GM12878 (cell line): ENCODE measurements at regions not wholly inside any gene's neighbourhood (a gene's known extent, or its start where the extent isn't known, plus 50 kb on each side); places are given as distances from the start of the nearest gene placed in this dataset.

Experiments used
- ATAC-seq: fragments of 200-7000 bp; cut with Tn5 transposase; 3 replicates; pipeline ENCODE4 v1.9.1; 2020; ENCODE audit warnings: mild to moderate bottlenecking, moderate library complexity
- BruUV-seq: library from RNA; stranded (reverse); fragments of 400-500 nt; replicated peaks from 2 replicates; lab custom pipeline; 2021; lab: Mats Ljungman, UMichigan
- CTCF ChIA-PET: fragments of 300-600 bp; sonication (Branson Sonifier 250); formaldehyde crosslinking; extraction: SDS; loops from one replicate; lab custom pipeline; 2021; ENCODE audit warnings: inconsistent platforms; lab: Yijun Ruan, JAX
- POLR2A ChIA-PET: fragments of 350-600 bp; formaldehyde crosslinking; extraction: SDS; loops from one replicate; lab custom pipeline; 2021; ENCODE audit warnings: inconsistent platforms; lab: Charles Lee
- RAD21 ChIA-PET: fragments of 300-600 bp; sonication (Branson Sonifier 250); formaldehyde crosslinking; loops from one replicate; lab custom pipeline; 2023; ENCODE audit warnings: antibody characterized with exemption; ENCODE audit not compliant: unreplicated experiment; lab: Charles Lee
- SMC1A ChIA-PET: fragments of 300-600 bp; sonication (Branson Sonifier 250); formaldehyde crosslinking; loops from one replicate; lab custom pipeline; 2023; ENCODE audit not compliant: unreplicated experiment, uncharacterized antibody; lab: Charles Lee
- DNase-seq: peaks from one replicate; pipeline ENCODE4 v3.0.0-alpha.2; 2011; ENCODE audit warnings: low read depth, low spot score
- FAIRE-seq: peaks from 3 replicates; lab custom pipeline; 2011; peaks lifted over from hg19 to GRCh38; lab: Jason Lieb, UNC
- H2AFZ ChIP-seq: 2 replicates; pipeline ENCODE4 v1.6.0; 2011; ENCODE audit warnings: low read depth, low read length, control low read depth; ENCODE audit not compliant: control insufficient read depth
- H3K27ac ChIP-seq: 2 replicates; pipeline ENCODE4 v1.5.1; 2011; ENCODE audit warnings: control low read depth; ENCODE audit not compliant: control insufficient read depth, insufficient read depth
- H3K27me3 ChIP-seq, 2 experiments: replicated peaks in 1 of 2; 2 replicates each; pipeline versions ENCODE4 v1.6.0 to v1.6.1; 2011; ENCODE audit warnings: low read length in 1 of 2; ENCODE audit not compliant: control insufficient read depth in 2 of 2, insufficient read depth in 2 of 2
- H3K36me3 ChIP-seq, 2 experiments: 2 replicates each; pipeline ENCODE4 v1.5.1; 2011; ENCODE audit warnings: low read length in 1 of 2; ENCODE audit not compliant: control insufficient read depth in 2 of 2, insufficient read depth in 2 of 2
- H3K4me1 ChIP-seq: 2 replicates; pipeline ENCODE4 v1.6.1; 2011; ENCODE audit warnings: mild to moderate bottlenecking, low read length, moderate library complexity, mixed read lengths; ENCODE audit not compliant: control insufficient read depth, insufficient read depth
- H3K4me2 ChIP-seq: 2 replicates; pipeline ENCODE4 v1.6.0; 2011; ENCODE audit warnings: control low read depth; ENCODE audit not compliant: control insufficient read depth, insufficient read depth
- H3K4me3 ChIP-seq: fragments of 200-600 bp; sonication (generic); 2 replicates; pipeline ENCODE4 v1.5.1; 2016
- H3K79me2 ChIP-seq: 2 replicates; pipeline ENCODE4 v1.6.0; 2011; ENCODE audit warnings: low read length; ENCODE audit not compliant: control insufficient read depth, insufficient read depth
- H3K9ac ChIP-seq: 2 replicates; pipeline ENCODE4 v1.8.0; 2011; ENCODE audit warnings: low read length, control low read depth, mixed read lengths; ENCODE audit not compliant: control insufficient read depth, insufficient read depth
- H3K9me3 ChIP-seq: replicated peaks from 3 replicates; pipeline ENCODE4 v1.5.1; 2011; ENCODE audit warnings: mild to moderate bottlenecking, low read length; ENCODE audit not compliant: control insufficient read depth, insufficient read depth
- H4K20me1 ChIP-seq: 2 replicates; pipeline ENCODE4 v1.6.0; 2011; ENCODE audit not compliant: control insufficient read depth, insufficient read depth
- BCL11A ChIP-seq: IDR thresholded peaks from 2 replicates; pipeline ENCODE4 v1.6.1; 2011; ENCODE audit warnings: low read depth, low read length
- DPF2 ChIP-seq: fragments of 450-650 bp; IDR thresholded peaks from 2 replicates; pipeline ENCODE4 v1.6.1; 2017; ENCODE audit warnings: mild to moderate bottlenecking
- FOXM1 ChIP-seq: IDR thresholded peaks from 2 replicates; pipeline ENCODE4 v1.6.1; 2012; ENCODE audit warnings: low read depth, mild to moderate bottlenecking, inconsistent platforms, low read length, moderate library complexity
- GABPA ChIP-seq: IDR thresholded peaks from 2 replicates; pipeline ENCODE4 v1.6.1; 2014; ENCODE audit warnings: antibody characterized with exemption, low read depth, mild to moderate bottlenecking, inconsistent platforms
- HCFC1 ChIP-seq: fragments of 150-350 bp; IDR thresholded peaks from 2 replicates; pipeline ENCODE4 v1.6.1; 2014; ENCODE audit warnings: low read length
- MEF2A ChIP-seq: IDR thresholded peaks from 2 replicates; pipeline ENCODE4 v1.6.1; 2011; ENCODE audit warnings: low read depth, mild to moderate bottlenecking, low read length, moderate library complexity; ENCODE audit not compliant: insufficient read depth
- NFYA ChIP-seq: IDR thresholded peaks from 2 replicates; pipeline ENCODE4 v1.6.1; 2011; ENCODE audit warnings: low read depth, mild to moderate bottlenecking, low read length, improper control_type of control experiment, borderline replicate concordance
- NR2C2 ChIP-seq: IDR thresholded peaks from 2 replicates; pipeline ENCODE4 v1.6.1; 2011; ENCODE audit warnings: borderline replicate concordance, low read depth; ENCODE audit not compliant: control insufficient read depth, insufficient read length
- RBBP5 ChIP-seq: fragments of 200-600 bp; sonication (generic); conservative IDR thresholded peaks from 2 replicates; pipeline ENCODE4 v1.6.1; 2016
- RFX5 ChIP-seq: IDR thresholded peaks from 2 replicates; pipeline ENCODE4 v1.6.1; 2011; ENCODE audit warnings: low read depth, low read length, improper control_type of control experiment
- SIX5 ChIP-seq: IDR thresholded peaks from 2 replicates; pipeline ENCODE4 v1.6.1; 2011; ENCODE audit warnings: mild to moderate bottlenecking, low read depth, low read length, moderate library complexity; ENCODE audit not compliant: severe bottlenecking
- SMARCA5 ChIP-seq: fragments of 450-650 bp; IDR thresholded peaks from 2 replicates; pipeline ENCODE4 v1.6.1; 2017; ENCODE audit warnings: mild to moderate bottlenecking
- SUPT20H ChIP-seq: IDR thresholded peaks from 2 replicates; pipeline ENCODE4 v1.6.1; 2011; ENCODE audit warnings: low read depth, mild to moderate bottlenecking, low read length, moderate library complexity, borderline replicate concordance; ENCODE audit not compliant: control insufficient read depth
- SUZ12 ChIP-seq: fragments of 200-600 bp; sonication (generic); IDR thresholded peaks from one replicate; pipeline ENCODE4 v1.6.1; 2018; ENCODE audit warnings: antibody characterized with exemption, mild to moderate bottlenecking; ENCODE audit not compliant: unreplicated experiment
- TBL1XR1 ChIP-seq: IDR thresholded peaks from 2 replicates; pipeline ENCODE4 v1.6.1; 2012; ENCODE audit warnings: low read depth, low read length, improper control_type of control experiment
- WGBS: methylation state at CpG from one replicate; pipeline ENCODE4 v1.1.6; 2016; ENCODE audit warnings: low lambda C conversion rate; ENCODE audit not compliant: insufficient replicate concordance, insufficient coverage; ENCODE audit errors: missing lambda C conversion rate; 5-methylcytosine and 5-hydroxymethylcytosine counted together
- in situ Hi-C: fragments of 300-500 bp; cut with MboI; formaldehyde crosslinking; loops from 9 replicates; pipeline ENCODE4 v1.14.3; 2018; ENCODE audit warnings: mixed read lengths
- intact Hi-C: fragments of 100-400 bp; cut with micrococcal nuclease; formaldehyde crosslinking; loops from one replicate; pipeline ENCODE4 v1.14.2; 2022; ENCODE audit not compliant: unreplicated experiment
- TF ChIP-seq, protein P1 (sequence below): fragments of 450-650 bp; IDR thresholded peaks from 2 replicates; pipeline ENCODE4 v1.6.1; 2017; ENCODE audit warnings: antibody characterized with exemption, mild to moderate bottlenecking, moderate library complexity

DNA sequence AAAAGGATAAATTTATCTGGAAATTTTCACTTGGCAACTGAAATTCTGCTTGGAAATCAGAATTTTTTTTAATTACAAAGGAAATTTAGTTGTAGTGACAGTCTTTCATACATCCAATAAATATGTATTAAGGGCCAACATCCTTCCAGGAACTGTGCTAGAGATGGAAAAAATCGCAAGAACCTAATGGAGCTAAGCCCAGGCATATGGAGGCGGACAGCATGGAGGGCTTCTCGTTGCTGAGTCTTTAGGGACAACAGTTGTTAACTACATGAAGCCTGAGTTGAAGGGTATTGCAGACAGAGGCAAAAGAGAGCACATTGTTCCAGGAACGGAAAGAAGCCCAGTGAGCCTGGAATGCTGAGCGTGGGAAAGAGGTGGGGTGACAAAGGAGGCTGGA lies 208.9 kb downstream of the IBTK start:
- Histone ChIP-seq H2AFZ (no peak overlapping the region), H3K4me1 (no peaks in the 10 kb centered on the region), H3K36me3 (no peaks in the 10 kb centered on the region), H3K79me2 (no peaks in the 10 kb centered on the region), H4K20me1 (no peaks in the 10 kb centered on the region), H3K27ac (no peak overlapping the region), H3K9me3 (no peaks in the 10 kb centered on the region), H3K27me3 (no peaks in the 10 kb centered on the region), H3K4me2 (no peak overlapping the region)
- intact Hi-C loops (no loop called here), in situ Hi-C loops (no loop called here)
- ATAC-seq (no peak), DNase-seq (no peak)
- ChIA-PET CTCF (interaction anchor here (1.3 to 2.6 kb wide), 4 partner anchors 30 to 305 kb away, joined by 4 to 22 read pairs (median 12); partner anchors contain the start of gene TENT5A), SMC1A (interaction anchor here (1.2 kb wide), 1 partner anchor 30 kb away, joined by 3 read pairs; no protein-coding TSS in a partner anchor)
- TF ChIP-seq RBBP5 (no peak), NFYA (no peak), SUZ12 (no peak), SIX5 (no peak), GABPA (no peak), TBL1XR1 (no peak), BCL11A (no peak), RFX5 (no peak), MEF2A (no peak), DPF2 (no peak), HCFC1 (no peak), SUPT20H (no peak), NR2C2 (no peak), SMARCA5 (no peak), FOXM1 (no peak)
- TF ChIP-seq, protein P1, sequence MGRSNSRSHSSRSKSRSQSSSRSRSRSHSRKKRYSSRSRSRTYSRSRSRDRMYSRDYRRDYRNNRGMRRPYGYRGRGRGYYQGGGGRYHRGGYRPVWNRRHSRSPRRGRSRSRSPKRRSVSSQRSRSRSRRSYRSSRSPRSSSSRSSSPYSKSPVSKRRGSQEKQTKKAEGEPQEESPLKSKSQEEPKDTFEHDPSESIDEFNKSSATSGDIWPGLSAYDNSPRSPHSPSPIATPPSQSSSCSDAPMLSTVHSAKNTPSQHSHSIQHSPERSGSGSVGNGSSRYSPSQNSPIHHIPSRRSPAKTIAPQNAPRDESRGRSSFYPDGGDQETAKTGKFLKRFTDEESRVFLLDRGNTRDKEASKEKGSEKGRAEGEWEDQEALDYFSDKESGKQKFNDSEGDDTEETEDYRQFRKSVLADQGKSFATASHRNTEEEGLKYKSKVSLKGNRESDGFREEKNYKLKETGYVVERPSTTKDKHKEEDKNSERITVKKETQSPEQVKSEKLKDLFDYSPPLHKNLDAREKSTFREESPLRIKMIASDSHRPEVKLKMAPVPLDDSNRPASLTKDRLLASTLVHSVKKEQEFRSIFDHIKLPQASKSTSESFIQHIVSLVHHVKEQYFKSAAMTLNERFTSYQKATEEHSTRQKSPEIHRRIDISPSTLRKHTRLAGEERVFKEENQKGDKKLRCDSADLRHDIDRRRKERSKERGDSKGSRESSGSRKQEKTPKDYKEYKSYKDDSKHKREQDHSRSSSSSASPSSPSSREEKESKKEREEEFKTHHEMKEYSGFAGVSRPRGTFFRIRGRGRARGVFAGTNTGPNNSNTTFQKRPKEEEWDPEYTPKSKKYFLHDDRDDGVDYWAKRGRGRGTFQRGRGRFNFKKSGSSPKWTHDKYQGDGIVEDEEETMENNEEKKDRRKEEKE: no peak
- TF ChIP-seq, all 136 proteins: peak for 0
- 17% methylated on average over 5 of the region's 5 CpGs for WGBS
- no peak overlapping the region for H3K9ac ChIP-seq
- BruUV-seq: no TSS peak
- FAIRE-seq: no peak
- ChIA-PET RAD21 (interaction anchor here (2.7 kb wide), 1 partner anchor 286 kb away, joined by 15 read pairs; the partner anchor contains the start of gene TENT5A), POLR2A (no interaction called here)
- H3K4me3 ChIP-seq: no peak overlapping the region
